IMR-90 (cell line): ENCODE measurements at regions not wholly inside any gene's neighbourhood (a gene's known extent, or its start where the extent isn't known, plus 50 kb on each side); places are given as distances from the start of the nearest gene placed in this dataset.

Experiments used
- CHD1 ChIP-seq: IDR thresholded peaks from 2 replicates; pipeline ENCODE4 v1.6.1; 2012; ENCODE audit warnings: low read depth, low read length, improper control_type of control experiment
- MAFK ChIP-seq: IDR thresholded peaks from 2 replicates; pipeline ENCODE4 v1.6.1; 2012; ENCODE audit warnings: low read depth, low read length, improper control_type of control experiment
- POLR2A ChIP-seq: IDR thresholded peaks from 2 replicates; pipeline ENCODE4 v1.6.1; 2012; ENCODE audit warnings: mild to moderate bottlenecking, low read depth, low read length
- RCOR1 ChIP-seq: IDR thresholded peaks from 2 replicates; pipeline ENCODE4 v1.6.1; 2012; ENCODE audit warnings: mild to moderate bottlenecking, low read length, improper control_type of control experiment; ENCODE audit not compliant: insufficient replicate concordance
- RFX5 ChIP-seq: IDR thresholded peaks from 2 replicates; pipeline ENCODE4 v1.8.0; 2012; ENCODE audit warnings: low read depth, mild to moderate bottlenecking, low read length, moderate library complexity
- SMC3 ChIP-seq: fragments of 150-350 bp; IDR thresholded peaks from 2 replicates; pipeline ENCODE4 v1.6.1; 2016; ENCODE audit warnings: low read depth, mild to moderate bottlenecking, antibody characterized with exemption, low read length, moderate library complexity
- TF ChIP-seq, protein P1 (sequence below): conservative IDR thresholded peaks from 2 replicates; pipeline ENCODE4 v1.5.1; 2012; ENCODE audit warnings: mild to moderate bottlenecking, low read depth, low read length, improper control_type of control experiment

DNA sequence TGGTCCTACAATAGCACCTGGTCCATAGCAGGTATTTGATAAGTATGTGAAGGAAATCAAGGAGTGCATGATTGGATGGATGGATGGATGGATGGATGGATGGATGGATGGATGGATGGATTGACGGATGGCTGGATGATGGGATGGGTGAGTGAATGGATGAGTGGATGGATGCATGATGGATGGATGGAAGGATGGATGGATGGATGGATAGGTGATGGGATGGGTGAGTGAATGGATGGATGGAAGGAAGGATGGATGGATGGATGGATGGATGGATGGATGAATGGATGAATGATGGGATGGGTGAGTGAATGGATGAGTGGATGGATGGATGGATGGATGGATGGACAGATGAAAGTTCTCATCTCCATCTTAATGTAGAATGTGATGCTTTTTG, 231.0 kb upstream of the PPP2R2D start:
- TF ChIP-seq, protein P1, sequence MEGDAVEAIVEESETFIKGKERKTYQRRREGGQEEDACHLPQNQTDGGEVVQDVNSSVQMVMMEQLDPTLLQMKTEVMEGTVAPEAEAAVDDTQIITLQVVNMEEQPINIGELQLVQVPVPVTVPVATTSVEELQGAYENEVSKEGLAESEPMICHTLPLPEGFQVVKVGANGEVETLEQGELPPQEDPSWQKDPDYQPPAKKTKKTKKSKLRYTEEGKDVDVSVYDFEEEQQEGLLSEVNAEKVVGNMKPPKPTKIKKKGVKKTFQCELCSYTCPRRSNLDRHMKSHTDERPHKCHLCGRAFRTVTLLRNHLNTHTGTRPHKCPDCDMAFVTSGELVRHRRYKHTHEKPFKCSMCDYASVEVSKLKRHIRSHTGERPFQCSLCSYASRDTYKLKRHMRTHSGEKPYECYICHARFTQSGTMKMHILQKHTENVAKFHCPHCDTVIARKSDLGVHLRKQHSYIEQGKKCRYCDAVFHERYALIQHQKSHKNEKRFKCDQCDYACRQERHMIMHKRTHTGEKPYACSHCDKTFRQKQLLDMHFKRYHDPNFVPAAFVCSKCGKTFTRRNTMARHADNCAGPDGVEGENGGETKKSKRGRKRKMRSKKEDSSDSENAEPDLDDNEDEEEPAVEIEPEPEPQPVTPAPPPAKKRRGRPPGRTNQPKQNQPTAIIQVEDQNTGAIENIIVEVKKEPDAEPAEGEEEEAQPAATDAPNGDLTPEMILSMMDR: no peak
- TF ChIP-seq RFX5 (no peak), SMC3 (no peak), POLR2A (no peak), RCOR1 (no peak), CHD1 (no peak), MAFK (no peak)
